ENCODE measurements at regions not wholly inside any gene's neighbourhood (a gene's known extent, or its start where the extent isn't known, plus 50 kb on each side); places are given as distances from the start of the nearest gene placed in this dataset.
"Not testable (repeated sequence)": the region's sequence is repeated elsewhere in the genome, so short reads cannot be mapped to it uniquely, and the experiment has no call there.

DNA sequence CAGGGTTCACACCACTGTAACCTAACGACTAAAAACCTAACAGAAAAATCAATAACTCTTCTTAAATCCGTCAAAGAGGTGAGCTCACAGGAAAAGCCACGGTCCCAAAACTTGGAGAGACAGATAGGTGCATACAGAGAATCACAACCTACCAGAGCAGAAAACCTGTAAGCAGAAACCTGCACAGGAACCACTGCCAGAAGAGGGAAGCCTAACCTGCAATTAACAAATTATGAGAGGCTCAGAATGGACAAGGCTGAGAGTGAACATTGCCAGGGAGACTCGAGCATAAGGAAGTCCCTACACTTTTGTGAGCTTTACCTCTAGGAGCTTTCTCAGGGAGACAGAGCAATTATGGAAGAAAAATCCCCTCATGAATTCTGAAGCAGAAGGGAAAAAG is 156.2 kb upstream of the NETO1 start:
- Mint-ChIP-seq H3K27ac (no peak overlapping the region), H3K9me3 (peaks cover 13% of the 10 kb centered on the region), H3K4me3 (no peak overlapping the region), H3K4me1 (ENCODE audit: low read depth) (no peaks in the 10 kb centered on the region), H3K36me3 (ENCODE audit: low read depth) (no peaks in the 10 kb centered on the region), H3K27me3 (no peaks in the 10 kb centered on the region)
- DNase-seq: no peak

DNA sequence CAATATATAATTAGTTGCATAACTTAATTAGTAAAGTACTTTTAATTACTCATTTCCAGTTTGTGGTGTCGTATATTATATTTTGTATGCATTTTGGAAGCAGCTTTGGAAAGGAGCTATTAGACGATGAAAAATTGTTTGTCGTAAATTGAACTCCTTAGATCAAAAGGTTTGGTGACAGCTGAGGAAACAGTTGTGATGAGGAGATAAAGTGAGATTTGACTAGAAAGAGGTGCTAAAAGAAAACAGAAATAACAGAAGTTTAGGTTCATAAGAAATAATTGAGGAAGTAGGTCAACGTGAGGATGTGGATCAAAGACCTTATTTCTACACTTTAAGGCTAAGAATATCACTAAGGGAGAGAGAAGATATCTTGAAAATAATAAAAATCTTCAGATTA is 141.9 kb upstream of the NETO1 start:
- no peak overlapping the region for H3K4me3 Mint-ChIP-seq
- no peaks in the 10 kb centered on the region for H3K27me3 Mint-ChIP-seq
- no peak overlapping the region for H3K27ac Mint-ChIP-seq
- no peaks in the 10 kb centered on the region for H3K36me3 Mint-ChIP-seq (ENCODE audit: low read depth)
- H3K4me1 Mint-ChIP-seq (ENCODE audit: low read depth): no peaks in the 10 kb centered on the region
- peaks cover 5% of the 10 kb centered on the region for H3K9me3 Mint-ChIP-seq
- no peak for DNase-seq

DNA sequence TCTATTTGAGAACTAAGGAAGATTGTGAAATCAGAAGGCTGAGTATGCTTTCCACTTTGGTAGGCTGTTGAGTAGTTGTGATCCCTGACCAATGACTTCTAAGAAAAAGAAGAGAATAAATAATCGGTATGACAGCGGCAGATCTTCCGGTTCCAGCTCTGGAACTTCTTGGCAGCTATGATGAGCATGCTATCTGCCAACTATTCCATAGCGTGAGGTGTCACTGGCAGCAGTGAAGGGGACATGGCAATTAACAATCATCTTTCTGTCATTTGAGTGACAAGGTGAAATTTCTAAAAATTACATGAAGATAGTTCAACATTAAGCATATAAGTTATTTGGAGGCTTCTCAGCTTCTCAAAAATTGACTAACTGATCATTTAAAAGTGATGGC is 140.1 kb upstream of the NETO1 start:
- Mint-ChIP-seq H3K27ac (no peak overlapping the region), H3K9me3 (peaks cover 4% of the 10 kb centered on the region), H3K4me1 (ENCODE audit: low read depth) (no peaks in the 10 kb centered on the region), H3K36me3 (ENCODE audit: low read depth) (no peaks in the 10 kb centered on the region), H3K4me3 (no peak overlapping the region), H3K27me3 (no peaks in the 10 kb centered on the region)
- DNase-seq: no peak

DNA sequence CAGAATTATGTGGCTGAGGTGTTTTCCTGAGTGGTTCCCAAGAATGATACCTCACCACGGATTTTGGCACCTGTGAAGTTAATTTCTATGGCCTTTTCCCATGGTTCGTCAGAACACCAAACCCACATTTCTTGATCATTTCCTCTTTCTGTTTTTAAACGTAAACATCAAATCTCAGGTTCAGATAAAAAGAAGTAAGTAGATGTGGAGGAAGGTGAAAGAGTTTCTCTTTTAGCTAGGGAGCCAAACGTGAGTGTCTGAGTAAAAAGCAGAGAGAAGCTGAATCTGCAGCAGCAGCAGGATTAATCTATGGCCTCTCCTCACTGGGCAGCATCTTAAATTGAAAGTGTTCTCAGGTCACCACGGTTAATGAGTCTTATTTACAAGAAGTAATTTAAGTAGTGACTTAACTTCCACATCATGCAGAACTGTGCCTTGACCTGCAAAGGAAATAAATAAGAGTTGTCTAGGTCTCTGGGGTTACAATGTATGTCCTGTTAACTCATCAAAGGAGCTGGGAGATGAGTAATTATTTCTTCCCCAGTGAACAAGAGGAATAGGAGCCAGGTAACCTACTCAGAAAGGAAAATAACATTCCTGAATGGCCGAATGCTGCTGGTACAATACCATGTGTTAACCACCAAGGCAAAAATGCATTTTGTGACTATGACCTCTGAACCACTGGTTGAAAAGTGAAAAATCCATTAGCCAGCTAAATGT is 139.6 kb upstream of the NETO1 start:
- no peaks in the 10 kb centered on the region for H3K4me1 Mint-ChIP-seq (ENCODE audit: low read depth)
- no peak overlapping the region for H3K4me3 Mint-ChIP-seq
- no peak for DNase-seq
- H3K36me3 Mint-ChIP-seq (ENCODE audit: low read depth): no peaks in the 10 kb centered on the region
- no peak overlapping the region for H3K27ac Mint-ChIP-seq
- no peaks in the 10 kb centered on the region for H3K9me3 Mint-ChIP-seq
- no peaks in the 10 kb centered on the region for H3K27me3 Mint-ChIP-seq

DNA sequence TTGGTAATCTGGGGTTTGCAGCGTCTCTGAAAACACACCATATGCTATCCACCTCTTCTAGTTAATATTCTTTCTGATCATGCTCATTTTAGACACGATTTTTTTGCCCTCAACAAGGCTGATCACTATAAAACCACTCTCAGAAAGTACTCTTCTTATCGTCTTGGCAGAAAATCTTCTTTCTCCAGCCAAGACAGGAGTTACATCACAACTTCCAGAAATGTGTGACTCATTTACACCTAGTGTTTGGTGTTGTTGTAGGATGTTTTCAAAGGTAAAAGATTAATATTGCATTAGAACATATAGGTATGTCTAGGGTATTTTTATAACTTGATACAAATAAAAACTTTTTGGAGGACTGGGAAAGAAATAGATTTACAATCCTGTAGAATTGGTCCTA is 138.5 kb upstream of the NETO1 start:
- no peaks in the 10 kb centered on the region for H3K36me3 Mint-ChIP-seq (ENCODE audit: low read depth)
- H3K4me3 Mint-ChIP-seq: no peak overlapping the region
- H3K4me1 Mint-ChIP-seq (ENCODE audit: low read depth): no peaks in the 10 kb centered on the region
- H3K27ac Mint-ChIP-seq: no peak overlapping the region
- DNase-seq: no peak
- no peaks in the 10 kb centered on the region for H3K27me3 Mint-ChIP-seq
- no peaks in the 10 kb centered on the region for H3K9me3 Mint-ChIP-seq

DNA sequence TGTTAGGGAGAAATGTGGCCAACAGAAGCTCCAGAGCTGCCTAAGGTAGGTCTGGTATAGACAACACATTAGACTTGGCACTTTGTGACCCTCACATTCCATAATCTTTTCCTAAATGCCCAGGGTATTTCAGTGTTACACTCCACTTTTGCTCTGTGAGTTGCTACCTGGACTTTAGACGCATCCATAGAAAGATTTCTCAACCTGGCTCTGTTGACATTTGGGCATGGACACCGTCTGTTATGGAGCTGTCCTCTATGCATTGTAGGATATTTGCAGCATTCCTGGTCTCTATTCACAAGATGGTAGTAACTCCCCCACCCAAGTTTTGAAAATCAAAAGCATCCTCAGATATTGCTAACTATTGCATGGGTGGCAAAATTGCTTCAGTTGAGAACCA is 136.5 kb upstream of the NETO1 start:
- H3K27ac Mint-ChIP-seq: no peak overlapping the region
- DNase-seq: no peak
- H3K4me1 Mint-ChIP-seq (ENCODE audit: low read depth): no peaks in the 10 kb centered on the region
- no peaks in the 10 kb centered on the region for H3K27me3 Mint-ChIP-seq
- H3K4me3 Mint-ChIP-seq: no peak overlapping the region
- no peaks in the 10 kb centered on the region for H3K36me3 Mint-ChIP-seq (ENCODE audit: low read depth)
- no peaks in the 10 kb centered on the region for H3K9me3 Mint-ChIP-seq

- Mint-ChIP-seq H3K27ac (no peak overlapping the region), H3K9me3 (peaks cover 5% of the 10 kb centered on the region)
Measured at GRCh38 chr18:72999971-73000607, 132.3 kb upstream of the NETO1 start.

GRCh38 chr18:72995558-72995957 is 127.8 kb upstream of the NETO1 start:
- Mint-ChIP-seq H3K4me1 (ENCODE audit: low read depth) (no peaks in the 10 kb centered on the region), H3K9me3 (peaks cover 8% of the 10 kb centered on the region), H3K4me3 (no peak overlapping the region), H3K27me3 (no peaks in the 10 kb centered on the region), H3K27ac (no peak overlapping the region), H3K36me3 (ENCODE audit: low read depth) (no peaks in the 10 kb centered on the region)
- no peak for DNase-seq

More at GRCh38 chr18:72999971-73000607, 132.3 kb upstream of the NETO1 start:
- Mint-ChIP-seq H3K36me3 (ENCODE audit: low read depth) (no peaks in the 10 kb centered on the region), H3K4me3 (no peak overlapping the region), H3K27me3 (no peaks in the 10 kb centered on the region), H3K4me1 (ENCODE audit: low read depth) (no peaks in the 10 kb centered on the region)
- no peak for DNase-seq

DNA sequence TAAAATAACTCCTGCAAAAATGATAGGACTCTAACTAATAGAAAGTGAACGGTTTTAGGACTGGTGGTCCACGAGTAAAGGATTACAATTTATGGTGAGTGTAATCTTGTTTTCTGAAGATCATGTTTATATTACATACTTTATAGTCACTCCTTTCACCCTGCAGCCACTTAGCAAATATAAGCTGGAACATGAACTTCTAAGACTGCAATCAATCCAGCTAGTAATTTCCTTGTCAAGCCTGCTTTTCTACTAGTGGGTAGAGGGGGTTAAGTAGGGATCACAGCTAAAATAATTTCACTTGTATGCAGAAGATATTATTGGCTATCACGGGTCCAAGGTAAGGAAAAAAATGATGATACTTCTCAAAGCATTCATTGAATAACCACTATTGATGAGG is 125.5 kb upstream of the NETO1 start:
- Mint-ChIP-seq H3K9me3 (peaks cover 8% of the 10 kb centered on the region), H3K4me3 (no peak overlapping the region), H3K27me3 (no peaks in the 10 kb centered on the region), H3K27ac (no peak overlapping the region), H3K36me3 (ENCODE audit: low read depth) (no peaks in the 10 kb centered on the region), H3K4me1 (ENCODE audit: low read depth) (no peaks in the 10 kb centered on the region)
- DNase-seq: no peak

DNA sequence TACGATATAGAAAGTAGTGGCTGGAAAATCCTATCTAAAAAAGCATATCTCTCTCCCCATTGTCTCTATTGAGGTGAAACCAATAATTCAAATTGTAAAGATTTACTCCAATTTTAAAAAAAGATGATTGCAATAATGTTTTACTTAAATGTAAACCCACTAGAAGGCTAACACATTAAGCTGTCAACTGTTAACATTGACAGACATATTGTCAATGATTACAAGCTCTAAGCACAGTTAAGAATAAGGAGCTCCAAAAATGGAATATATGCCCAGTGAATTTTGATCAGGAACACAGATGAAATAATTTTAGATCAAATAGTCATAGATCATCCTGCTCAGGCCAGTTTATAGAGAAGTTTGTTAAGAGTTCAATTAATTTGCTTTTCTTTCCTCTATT is 123.6 kb upstream of the NETO1 start:
- Mint-ChIP-seq H3K36me3 (ENCODE audit: low read depth) (no peaks in the 10 kb centered on the region), H3K4me3 (no peak overlapping the region), H3K27ac (no peak overlapping the region), H3K9me3 (peaks cover 6% of the 10 kb centered on the region), H3K4me1 (ENCODE audit: low read depth) (no peaks in the 10 kb centered on the region), H3K27me3 (no peaks in the 10 kb centered on the region)
- DNase-seq: no peak

- not testable (repeated sequence) for DNase-seq; H3K27ac Mint-ChIP-seq; H3K9me3 Mint-ChIP-seq; H3K4me3 Mint-ChIP-seq; H3K27me3 Mint-ChIP-seq; H3K36me3 Mint-ChIP-seq (ENCODE audit: low read depth); H3K4me1 Mint-ChIP-seq (ENCODE audit: low read depth)
Measured at GRCh38 chr18:72987570-72987969, 119.8 kb upstream of the NETO1 start.

DNA sequence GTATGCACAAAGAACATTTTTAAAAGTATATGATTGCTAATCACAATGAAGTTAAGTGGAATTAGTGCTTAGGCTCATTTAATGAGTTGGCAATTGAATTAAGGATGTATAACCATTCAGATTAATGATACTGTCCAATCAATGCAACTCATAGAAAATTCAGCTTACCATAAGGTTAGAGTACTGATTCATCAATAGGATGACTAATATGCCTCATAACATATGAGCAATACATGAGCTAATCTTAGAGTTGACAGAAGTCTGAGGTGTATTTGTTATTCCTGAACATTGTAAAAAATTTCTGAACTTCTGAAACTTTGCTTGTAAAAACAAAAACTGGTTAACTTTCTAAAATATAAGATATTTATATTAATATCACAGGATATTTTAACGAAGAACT is 118.3 kb upstream of the NETO1 start:
- Mint-ChIP-seq H3K27ac (no peak overlapping the region), H3K4me1 (ENCODE audit: low read depth) (no peaks in the 10 kb centered on the region), H3K27me3 (no peaks in the 10 kb centered on the region), H3K9me3 (peaks cover 11% of the 10 kb centered on the region), H3K4me3 (no peak overlapping the region), H3K36me3 (ENCODE audit: low read depth) (no peaks in the 10 kb centered on the region)
- DNase-seq: no peak

GRCh38 chr18:72985686-72986085 is 117.9 kb upstream of the NETO1 start:
- no peak for DNase-seq
- Mint-ChIP-seq H3K36me3 (ENCODE audit: low read depth) (no peaks in the 10 kb centered on the region), H3K9me3 (peaks cover 11% of the 10 kb centered on the region), H3K4me1 (ENCODE audit: low read depth) (no peaks in the 10 kb centered on the region), H3K27me3 (no peaks in the 10 kb centered on the region), H3K4me3 (no peak overlapping the region), H3K27ac (no peak overlapping the region)

DNA sequence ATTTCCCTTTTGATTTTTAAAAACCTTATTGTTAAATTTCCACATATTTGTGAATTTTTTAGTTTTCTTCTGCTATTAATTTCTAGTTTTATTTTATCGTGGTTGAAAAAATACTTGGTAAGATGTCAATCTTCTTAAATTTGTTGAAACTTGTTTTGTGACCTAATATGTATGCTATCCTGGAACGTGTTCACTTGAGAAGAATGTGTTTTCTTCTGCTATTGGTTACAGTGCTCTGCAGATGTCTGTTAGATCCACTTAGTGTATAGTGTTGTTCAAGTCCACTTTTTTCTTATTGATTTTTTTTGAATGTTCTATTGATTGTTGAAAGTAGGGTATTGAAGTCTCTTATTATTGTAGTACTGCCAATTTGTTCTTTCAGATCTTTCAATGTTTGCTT is 116.5 kb upstream of the NETO1 start:
- Mint-ChIP-seq H3K4me1 (ENCODE audit: low read depth) (no peaks in the 10 kb centered on the region), H3K36me3 (ENCODE audit: low read depth) (no peaks in the 10 kb centered on the region), H3K9me3 (peaks cover 11% of the 10 kb centered on the region), H3K4me3 (no peak overlapping the region), H3K27ac (no peak overlapping the region), H3K27me3 (no peaks in the 10 kb centered on the region)
- DNase-seq: no peak

DNA sequence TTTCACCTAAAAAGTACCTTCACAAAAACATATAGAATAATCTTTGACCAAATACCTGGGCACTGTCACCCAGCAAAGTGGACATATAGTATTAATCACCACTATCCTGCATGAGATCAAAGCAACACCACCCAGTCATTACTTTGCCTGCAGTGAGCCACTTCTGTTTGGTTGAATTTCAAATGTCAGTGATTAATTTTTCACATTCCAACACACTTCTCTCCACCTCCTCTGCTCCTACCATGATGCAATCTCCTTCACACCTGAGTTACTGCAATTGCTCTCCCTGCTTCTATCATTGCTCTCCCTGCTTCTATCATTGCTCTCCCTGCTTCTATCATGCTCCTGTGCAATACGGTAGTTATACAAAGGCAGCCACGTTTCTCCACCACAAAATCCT is 106.1 kb upstream of the NETO1 start:
- DNase-seq: no peak
- no peaks in the 10 kb centered on the region for H3K36me3 Mint-ChIP-seq (ENCODE audit: low read depth)
- no peaks in the 10 kb centered on the region for H3K27me3 Mint-ChIP-seq
- peaks cover 16% of the 10 kb centered on the region for H3K9me3 Mint-ChIP-seq
- no peak overlapping the region for H3K27ac Mint-ChIP-seq
- H3K4me3 Mint-ChIP-seq: no peak overlapping the region
- no peaks in the 10 kb centered on the region for H3K4me1 Mint-ChIP-seq (ENCODE audit: low read depth)

GRCh38 chr18:72965616-72966015 is 97.8 kb upstream of the NETO1 start:
- no peaks in the 10 kb centered on the region for H3K36me3 Mint-ChIP-seq (ENCODE audit: low read depth)
- no peaks in the 10 kb centered on the region for H3K27me3 Mint-ChIP-seq
- no peaks in the 10 kb centered on the region for H3K4me1 Mint-ChIP-seq (ENCODE audit: low read depth)
- DNase-seq: no peak
- no peak overlapping the region for H3K27ac Mint-ChIP-seq
- no peak overlapping the region for H3K4me3 Mint-ChIP-seq
- H3K9me3 Mint-ChIP-seq: peaks cover 24% of the 10 kb centered on the region

All from activated T-cell treated with anti-CD3 and anti-CD28 coated beads, Interleukin-2, amount 50 U/mL, for 24 hours (primary cell).